ENCODE measurements at regions not wholly inside any gene's neighbourhood (a gene's known extent, or its start where the extent isn't known, plus 50 kb on each side); places are given as distances from the start of the nearest gene placed in this dataset.
"Not testable (repeated sequence)": the region's sequence is repeated elsewhere in the genome, so short reads cannot be mapped to it uniquely, and the experiment has no call there.

GRCh38 chr6:156602066-156602385, 175.2 kb upstream of the ARID1B start:
- DNase-seq (ENCODE audit: low read depth in 2 of 3, low spot score in 2 of 3) = no peak

GRCh38 chr6:156601152-156602065, 175.8 kb upstream of the ARID1B start:
- DNase-seq (ENCODE audit: low read depth in 2 of 3, low spot score in 2 of 3) = no peak

GRCh38 chr6:156600678-156601077, 176.5 kb upstream of the ARID1B start:
- no peak for DNase-seq (ENCODE audit: low read depth in 2 of 3, low spot score in 2 of 3)

GRCh38 chr6:156599978-156600590, 177.1 kb upstream of the ARID1B start:
- no peak for DNase-seq (ENCODE audit: low read depth in 2 of 3, low spot score in 2 of 3)

GRCh38 chr6:156599366-156599765, 177.8 kb upstream of the ARID1B start:
- DNase-seq (ENCODE audit: low read depth in 2 of 3, low spot score in 2 of 3) = no peak

GRCh38 chr6:156598855-156599180, 178.4 kb upstream of the ARID1B start:
- no peak for DNase-seq (ENCODE audit: low read depth in 2 of 3, low spot score in 2 of 3)

- DNase-seq (ENCODE audit: low read depth in 2 of 3, low spot score in 2 of 3) = no peak
Observed at GRCh38 chr6:156598071-156598854, 178.9 kb upstream of the ARID1B start.

- no peak for DNase-seq (ENCODE audit: low read depth in 2 of 3, low spot score in 2 of 3)
Observed at GRCh38 chr6:156597095-156597494, 180.1 kb upstream of the ARID1B start.

- DNase-seq (ENCODE audit: low read depth in 2 of 3, low spot score in 2 of 3) = no peak
Observed at GRCh38 chr6:156595476-156595875, 181.7 kb upstream of the ARID1B start.

GRCh38 chr6:156593893-156594292, 183.3 kb upstream of the ARID1B start:
- no peak for DNase-seq (ENCODE audit: low read depth in 2 of 3, low spot score in 2 of 3)

GRCh38 chr6:156593127-156593526, 184.1 kb upstream of the ARID1B start:
- DNase-seq (ENCODE audit: low read depth in 2 of 3, low spot score in 2 of 3) = no peak

GRCh38 chr6:156590482-156590881, 186.7 kb upstream of the ARID1B start:
- DNase-seq (ENCODE audit: low read depth in 2 of 3, low spot score in 2 of 3) = no peak

GRCh38 chr6:156589281-156589680, 187.9 kb upstream of the ARID1B start:
- no peak for DNase-seq (ENCODE audit: low read depth in 2 of 3, low spot score in 2 of 3)

- DNase-seq (ENCODE audit: low read depth in 2 of 3, low spot score in 2 of 3) = no peak
Observed at GRCh38 chr6:156587751-156588301, 189.4 kb upstream of the ARID1B start.

GRCh38 chr6:156587071-156587470, 190.1 kb upstream of the ARID1B start:
- no peak for DNase-seq (ENCODE audit: low read depth in 2 of 3, low spot score in 2 of 3)

GRCh38 chr6:156585859-156586258, 191.3 kb upstream of the ARID1B start:
- no peak for DNase-seq (ENCODE audit: low read depth in 2 of 3, low spot score in 2 of 3)

- DNase-seq (ENCODE audit: low read depth in 2 of 3, low spot score in 2 of 3) = not testable (repeated sequence)
Observed at GRCh38 chr6:156584121-156584520, 193.1 kb upstream of the ARID1B start.

- no peak for DNase-seq (ENCODE audit: low read depth in 2 of 3, low spot score in 2 of 3)
Observed at GRCh38 chr6:156583083-156583482, 194.1 kb upstream of the ARID1B start.

- no peak for DNase-seq (ENCODE audit: low read depth in 2 of 3, low spot score in 2 of 3)
Observed at GRCh38 chr6:156582509-156582992, 194.6 kb upstream of the ARID1B start.

GRCh38 chr6:156579564-156579963, 197.6 kb upstream of the ARID1B start:
- DNase-seq (ENCODE audit: low read depth in 2 of 3, low spot score in 2 of 3) = no peak

- no peak for DNase-seq (ENCODE audit: low read depth in 2 of 3, low spot score in 2 of 3)
Observed at GRCh38 chr6:156577749-156578148, 199.4 kb upstream of the ARID1B start.

- DNase-seq (ENCODE audit: low read depth in 2 of 3, low spot score in 2 of 3) = no peak
Observed at GRCh38 chr6:156575361-156575760, 201.8 kb upstream of the ARID1B start.
